ENCODE measurements at regions not wholly inside any gene's neighbourhood (a gene's known extent, or its start where the extent isn't known, plus 50 kb on each side); places are given as distances from the start of the nearest gene placed in this dataset.

DNA sequence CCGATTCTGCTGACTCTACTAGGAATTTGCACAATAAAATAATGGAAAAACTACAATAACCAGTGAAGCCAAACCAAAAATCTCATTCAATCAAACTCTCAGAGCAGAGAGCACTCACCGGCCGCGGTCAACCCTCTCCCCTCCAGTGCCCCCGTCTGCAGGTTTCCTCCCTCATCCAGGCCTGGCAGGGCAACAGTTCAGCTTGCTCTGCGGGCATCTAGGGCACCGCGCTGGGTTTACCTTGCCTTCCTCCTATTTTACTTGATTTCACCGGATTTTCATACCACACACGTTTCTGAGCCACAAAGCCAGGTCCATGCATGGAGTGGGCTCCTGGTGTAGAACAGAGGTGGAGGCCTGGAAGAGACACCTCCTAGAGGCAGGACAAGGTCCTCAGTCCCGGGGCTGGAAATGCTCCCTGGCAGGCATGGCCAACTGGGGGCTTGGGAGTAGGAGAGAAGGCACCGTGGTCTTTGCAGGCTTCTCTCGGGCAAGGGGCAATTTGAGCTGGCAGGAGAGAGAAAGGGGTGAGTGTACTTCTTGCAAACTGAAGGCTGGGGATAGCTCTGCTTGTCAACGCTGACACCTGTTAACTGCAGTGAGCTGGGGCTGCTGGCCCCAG, 938.4 kb downstream of the BRD1 start:
- TF ChIP-seq, protein P1, sequence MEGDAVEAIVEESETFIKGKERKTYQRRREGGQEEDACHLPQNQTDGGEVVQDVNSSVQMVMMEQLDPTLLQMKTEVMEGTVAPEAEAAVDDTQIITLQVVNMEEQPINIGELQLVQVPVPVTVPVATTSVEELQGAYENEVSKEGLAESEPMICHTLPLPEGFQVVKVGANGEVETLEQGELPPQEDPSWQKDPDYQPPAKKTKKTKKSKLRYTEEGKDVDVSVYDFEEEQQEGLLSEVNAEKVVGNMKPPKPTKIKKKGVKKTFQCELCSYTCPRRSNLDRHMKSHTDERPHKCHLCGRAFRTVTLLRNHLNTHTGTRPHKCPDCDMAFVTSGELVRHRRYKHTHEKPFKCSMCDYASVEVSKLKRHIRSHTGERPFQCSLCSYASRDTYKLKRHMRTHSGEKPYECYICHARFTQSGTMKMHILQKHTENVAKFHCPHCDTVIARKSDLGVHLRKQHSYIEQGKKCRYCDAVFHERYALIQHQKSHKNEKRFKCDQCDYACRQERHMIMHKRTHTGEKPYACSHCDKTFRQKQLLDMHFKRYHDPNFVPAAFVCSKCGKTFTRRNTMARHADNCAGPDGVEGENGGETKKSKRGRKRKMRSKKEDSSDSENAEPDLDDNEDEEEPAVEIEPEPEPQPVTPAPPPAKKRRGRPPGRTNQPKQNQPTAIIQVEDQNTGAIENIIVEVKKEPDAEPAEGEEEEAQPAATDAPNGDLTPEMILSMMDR (conservative IDR thresholded peaks at IDR 0.05; ENCODE audit: low read depth, low read length): no peak
- no peak for TF ChIP-seq RFX5 (IDR thresholded peaks at IDR 0.05; ENCODE audit: low read depth, low read length)
- no peak for TF ChIP-seq MAFK (IDR thresholded peaks at IDR 0.05; ENCODE audit: low read depth, low read length)
- no peak for TF ChIP-seq BHLHE40 (IDR thresholded peaks at IDR 0.05; ENCODE audit: low read depth, low read length)
- no peak for TF ChIP-seq FOS (IDR thresholded peaks at IDR 0.05; ENCODE audit: low read depth, low read length)
- no peak for TF ChIP-seq POLR2A (IDR thresholded peaks at IDR 0.05; ENCODE audit: low read depth, low read length)
- no peak overlapping the region for H4K5ac ChIP-seq (ENCODE audit: low read depth, low read length)
- no peak overlapping the region for H3K23ac ChIP-seq (ENCODE audit: low read depth, low read length)
- ATAC-seq (ENCODE audit: low read depth) (no peak), DNase-seq (no peak)
- H3K4me3 ChIP-seq (ENCODE audit: insufficient read depth, low read depth, low read length): no peak overlapping the region
- no peak overlapping the region for H3K14ac ChIP-seq (replicated peaks; ENCODE audit: low read depth, low read length)
- no peaks in the 10 kb centered on the region for H3K79me1 ChIP-seq (ENCODE audit: low read depth in 1 of 2, low read length in 2 of 2)
- H2BK120ac ChIP-seq (ENCODE audit: low read depth, low read length): no peak overlapping the region
- H4K8ac ChIP-seq (ENCODE audit: low read depth in 2 of 2, low read length in 2 of 2): no peak overlapping the region
- CTCF ChIA-PET: no interaction called here
- in situ Hi-C loops (cut with MboI; ENCODE audit: low sequenced_read_pairs): no loop called here
- H4K91ac ChIP-seq (ENCODE audit: insufficient read depth, low read depth, low read length): no peak overlapping the region
- no peak overlapping the region for H3K4me2 ChIP-seq (ENCODE audit: low read depth, low read length)
- no peak overlapping the region for H3K56ac ChIP-seq (ENCODE audit: extremely low read depth, insufficient read depth, low read length)
- peaks cover 64% of the 10 kb centered on the region for H3K9me3 ChIP-seq (ENCODE audit: control insufficient read depth, insufficient read depth, low read length)
- no peak overlapping the region for H2AFZ ChIP-seq (replicated peaks; ENCODE audit: low read length, poor library complexity)
- 63% methylated on average over 7 of the region's 14 CpGs; no CpG with 5 or more reads in 1 of the 2 experiments for WGBS, 2 experiments (ENCODE audit: extremely low coverage in 2 of 2, insufficient read length in 1 of 2)
- no peak overlapping the region for H3K18ac ChIP-seq (ENCODE audit: low read depth, low read length)
- dilution Hi-C loops (cut with HindIII; ENCODE audit: low sequenced_read_pairs, unreplicated experiment): no loop called here
- H2BK20ac ChIP-seq (ENCODE audit: low read depth, low read length): no peak overlapping the region
- no peaks in the 10 kb centered on the region for H4K20me1 ChIP-seq (ENCODE audit: insufficient read depth, low read length)
- H3K36me3 ChIP-seq (ENCODE audit: control insufficient read depth, insufficient read depth, low read length): no peaks in the 10 kb centered on the region
- POLR2A ChIA-PET (ENCODE audit: unreplicated experiment): no interaction called here
- H2BK5ac ChIP-seq (ENCODE audit: low read depth, low read length, poor library complexity, severe bottlenecking): no peak overlapping the region
- H3K27me3 ChIP-seq (ENCODE audit: control insufficient read depth, insufficient read depth, low read length): no peaks in the 10 kb centered on the region
- H2AK5ac ChIP-seq (ENCODE audit: low read depth, low read length): no peak overlapping the region
- intact Hi-C loops (cut with micrococcal nuclease): no loop called here
- no peaks in the 10 kb centered on the region for H3K9me1 ChIP-seq (ENCODE audit: insufficient read depth, low read length)
- no peak overlapping the region for H3K9ac ChIP-seq (ENCODE audit: low read depth, low read length)
- H3K4me1 ChIP-seq (ENCODE audit: control insufficient read depth, insufficient read depth, low read length): no peaks in the 10 kb centered on the region
- no TSS peak for BruUV-seq (replicated peaks)
- no peak overlapping the region for H2AK9ac ChIP-seq (replicated peaks; ENCODE audit: low read depth, low read length, poor library complexity)
- no peak overlapping the region for H2BK15ac ChIP-seq (ENCODE audit: low read depth, low read length)
- no peak overlapping the region for H3K27ac ChIP-seq (ENCODE audit: insufficient read depth, low read length)
- no peak overlapping the region for H3K4ac ChIP-seq (ENCODE audit: low read depth, low read length)

All from IMR-90 (cell line).